ENCODE measurements at regions not wholly inside any gene's neighbourhood (a gene's known extent, or its start where the extent isn't known, plus 50 kb on each side); places are given as distances from the start of the nearest gene placed in this dataset.

DNA sequence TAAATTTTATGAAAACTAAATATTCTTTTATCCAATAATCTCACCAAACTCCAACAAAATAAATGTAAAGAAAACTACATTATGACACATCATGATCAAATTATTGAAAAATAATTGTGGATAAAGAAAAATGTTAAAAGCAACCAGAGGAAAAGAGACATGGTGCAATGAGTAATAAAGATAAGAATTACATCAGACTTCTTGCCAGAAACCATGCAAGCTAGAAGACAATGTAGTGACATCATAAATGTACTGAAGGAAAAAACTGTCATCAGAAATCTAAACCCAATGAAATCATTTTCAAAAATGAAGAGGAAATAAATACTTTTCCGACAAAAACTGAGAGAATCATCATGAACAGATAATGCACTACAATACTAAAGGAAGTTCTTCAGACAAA lies 135.9 kb upstream of the EOLA2 start:
- BruUV-seq (replicated peaks) = no TSS peak
- no peaks in the 10 kb centered on the region for H3K36me3 ChIP-seq (ENCODE audit: insufficient read depth, low read length, poor library complexity, severe bottlenecking)
- no peaks in the 10 kb centered on the region for H3K9me3 ChIP-seq (ENCODE audit: low read depth, low read length, poor library complexity, severe bottlenecking)
- TF ChIP-seq EZH2 (IDR thresholded peaks at IDR 0.05; ENCODE audit: borderline replicate concordance, low read depth, low read length, poor library complexity, severe bottlenecking) = no peak
- TF ChIP-seq, protein P1, sequence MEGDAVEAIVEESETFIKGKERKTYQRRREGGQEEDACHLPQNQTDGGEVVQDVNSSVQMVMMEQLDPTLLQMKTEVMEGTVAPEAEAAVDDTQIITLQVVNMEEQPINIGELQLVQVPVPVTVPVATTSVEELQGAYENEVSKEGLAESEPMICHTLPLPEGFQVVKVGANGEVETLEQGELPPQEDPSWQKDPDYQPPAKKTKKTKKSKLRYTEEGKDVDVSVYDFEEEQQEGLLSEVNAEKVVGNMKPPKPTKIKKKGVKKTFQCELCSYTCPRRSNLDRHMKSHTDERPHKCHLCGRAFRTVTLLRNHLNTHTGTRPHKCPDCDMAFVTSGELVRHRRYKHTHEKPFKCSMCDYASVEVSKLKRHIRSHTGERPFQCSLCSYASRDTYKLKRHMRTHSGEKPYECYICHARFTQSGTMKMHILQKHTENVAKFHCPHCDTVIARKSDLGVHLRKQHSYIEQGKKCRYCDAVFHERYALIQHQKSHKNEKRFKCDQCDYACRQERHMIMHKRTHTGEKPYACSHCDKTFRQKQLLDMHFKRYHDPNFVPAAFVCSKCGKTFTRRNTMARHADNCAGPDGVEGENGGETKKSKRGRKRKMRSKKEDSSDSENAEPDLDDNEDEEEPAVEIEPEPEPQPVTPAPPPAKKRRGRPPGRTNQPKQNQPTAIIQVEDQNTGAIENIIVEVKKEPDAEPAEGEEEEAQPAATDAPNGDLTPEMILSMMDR (conservative IDR thresholded peaks at IDR 0.05; ENCODE audit: low read depth, low read length) = no peak
- no peak for DNase-seq (ENCODE audit: low spot score)
- CTCF ChIA-PET = no interaction called here
- H3K4me3 ChIP-seq (ENCODE audit: low read depth, low read length, poor library complexity, severe bottlenecking) = no peak overlapping the region
- no peaks in the 10 kb centered on the region for H3K4me1 ChIP-seq (ENCODE audit: insufficient read depth, low read length, poor library complexity, severe bottlenecking)
- POLR2A ChIA-PET (ENCODE audit: low non-redundant PET) = no interaction called here
- no peak overlapping the region for H3K27ac ChIP-seq (ENCODE audit: low read depth, low read length, poor library complexity, severe bottlenecking)
- intact Hi-C loops (cut with micrococcal nuclease; ENCODE audit: unreplicated experiment) = no loop called here
- H3K27me3 ChIP-seq (replicated peaks; ENCODE audit: insufficient read depth, low read depth, low read length, poor library complexity) = no peaks in the 10 kb centered on the region

DNA sequence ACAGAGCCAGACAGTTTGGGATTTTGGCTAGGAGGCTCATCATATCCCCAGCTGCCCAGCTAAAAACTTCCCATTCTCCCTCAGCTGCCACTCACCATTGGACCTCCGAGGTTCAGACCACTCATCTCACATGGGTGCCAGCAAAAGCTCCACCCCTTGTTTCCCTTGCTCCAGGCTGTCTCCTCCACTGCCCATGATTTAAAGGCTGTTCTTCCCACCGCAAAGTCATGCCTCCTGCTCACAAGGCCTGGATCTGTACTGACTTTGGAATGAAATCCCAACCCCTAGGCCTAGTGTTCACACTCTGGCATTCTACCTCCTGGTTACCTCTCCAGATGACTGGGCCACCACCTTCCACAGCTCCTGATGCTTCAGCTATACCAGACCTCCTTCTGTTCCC lies 142.2 kb upstream of the EOLA2 start:
- BruUV-seq (replicated peaks) = no TSS peak
- CTCF ChIA-PET = no interaction called here
- H3K4me3 ChIP-seq (ENCODE audit: low read depth, low read length, poor library complexity, severe bottlenecking) = no peak overlapping the region
- POLR2A ChIA-PET (ENCODE audit: low non-redundant PET) = no interaction called here
- no peaks in the 10 kb centered on the region for H3K36me3 ChIP-seq (ENCODE audit: insufficient read depth, low read length, poor library complexity, severe bottlenecking)
- intact Hi-C loops (cut with micrococcal nuclease; ENCODE audit: unreplicated experiment) = no loop called here
- no peaks in the 10 kb centered on the region for H3K9me3 ChIP-seq (ENCODE audit: low read depth, low read length, poor library complexity, severe bottlenecking)
- TF ChIP-seq EZH2 (IDR thresholded peaks at IDR 0.05; ENCODE audit: borderline replicate concordance, low read depth, low read length, poor library complexity, severe bottlenecking) = no peak
- TF ChIP-seq, protein P1 (conservative IDR thresholded peaks at IDR 0.05; ENCODE audit: low read depth, low read length) = no peak
- no peak for DNase-seq (ENCODE audit: low spot score)
- no peaks in the 10 kb centered on the region for H3K4me1 ChIP-seq (ENCODE audit: insufficient read depth, low read length, poor library complexity, severe bottlenecking)
- H3K27ac ChIP-seq (ENCODE audit: low read depth, low read length, poor library complexity, severe bottlenecking) = no peak overlapping the region
- H3K27me3 ChIP-seq (replicated peaks; ENCODE audit: insufficient read depth, low read depth, low read length, poor library complexity) = no peaks in the 10 kb centered on the region

DNA sequence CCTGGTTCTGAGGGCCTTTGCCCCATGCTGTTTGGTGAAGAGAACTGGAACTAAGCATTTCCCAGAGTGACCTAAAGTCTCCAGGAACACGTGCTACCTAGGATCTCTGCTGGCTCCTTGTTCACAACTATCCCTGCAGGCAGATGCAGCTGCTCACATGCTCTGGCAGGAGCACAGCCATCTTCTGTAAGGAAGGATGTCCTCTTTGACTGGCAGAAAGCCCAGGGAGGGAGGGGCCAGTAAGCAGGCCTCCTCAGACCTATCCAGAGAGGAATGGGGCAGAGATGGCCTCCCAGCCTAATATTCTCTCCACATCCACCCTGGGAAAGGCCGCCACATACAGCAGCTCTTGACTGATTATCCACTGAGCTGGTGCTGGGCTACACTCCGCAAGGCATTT lies 142.8 kb upstream of the EOLA2 start:
- no peaks in the 10 kb centered on the region for H3K4me1 ChIP-seq (ENCODE audit: insufficient read depth, low read length, poor library complexity, severe bottlenecking)
- H3K27ac ChIP-seq (ENCODE audit: low read depth, low read length, poor library complexity, severe bottlenecking) = no peak overlapping the region
- ChIA-PET CTCF (no interaction called here), POLR2A (ENCODE audit: low non-redundant PET) (no interaction called here)
- no peaks in the 10 kb centered on the region for H3K27me3 ChIP-seq (replicated peaks; ENCODE audit: insufficient read depth, low read depth, low read length, poor library complexity)
- BruUV-seq (replicated peaks) = no TSS peak
- DNase-seq (ENCODE audit: low spot score) = no peak
- no peak overlapping the region for H3K4me3 ChIP-seq (ENCODE audit: low read depth, low read length, poor library complexity, severe bottlenecking)
- intact Hi-C loops (cut with micrococcal nuclease; ENCODE audit: unreplicated experiment) = no loop called here
- H3K9me3 ChIP-seq (ENCODE audit: low read depth, low read length, poor library complexity, severe bottlenecking) = no peaks in the 10 kb centered on the region
- no peak for TF ChIP-seq EZH2 (IDR thresholded peaks at IDR 0.05; ENCODE audit: borderline replicate concordance, low read depth, low read length, poor library complexity, severe bottlenecking)
- TF ChIP-seq, protein P1 (conservative IDR thresholded peaks at IDR 0.05; ENCODE audit: low read depth, low read length) = no peak
- H3K36me3 ChIP-seq (ENCODE audit: insufficient read depth, low read length, poor library complexity, severe bottlenecking) = no peaks in the 10 kb centered on the region
